ENCODE measurements at regions not wholly inside any gene's neighbourhood (a gene's known extent, or its start where the extent isn't known, plus 50 kb on each side); places are given as distances from the start of the nearest gene placed in this dataset.

- Histone ChIP-seq H3K4me2 (ENCODE audit: insufficient read depth, insufficient read length, low read length) (no peak overlapping the region), H2BK12ac (ENCODE audit: insufficient read length, low read depth, low read length) (no peak overlapping the region), H2BK5ac (ENCODE audit: insufficient read length, low read length) (no peak overlapping the region), H3K23ac (ENCODE audit: insufficient read length, low read depth, low read length) (no peak overlapping the region), H4K91ac (ENCODE audit: insufficient read length, low read depth, low read length) (no peak overlapping the region), H3K4me1 (ENCODE audit: insufficient read depth, low read length) (no peaks in the 10 kb centered on the region), H3K14ac (ENCODE audit: insufficient read depth, low read length) (no peak overlapping the region), H3T11ph (ENCODE audit: low read length) (no peak overlapping the region), H3K23me2 (ENCODE audit: insufficient read length, low read depth, low read length, poor library complexity, severe bottlenecking) (no peaks in the 10 kb centered on the region), H3K79me2 (ENCODE audit: insufficient read depth, low read length) (no peaks in the 10 kb centered on the region), H4K8ac (replicated peaks; ENCODE audit: insufficient read length, low read depth, low read length) (no peak overlapping the region), H3K9ac (ENCODE audit: extremely low read depth, insufficient read length, low read length) (no peak overlapping the region), H2BK15ac (ENCODE audit: low read depth, low read length) (no peak overlapping the region), H3K79me1 (ENCODE audit: insufficient read depth, low read depth, low read length, poor library complexity, severe bottlenecking) (no peaks in the 10 kb centered on the region), H3K9me3 (ENCODE audit: control insufficient read depth, low read depth, low read length) (no peaks in the 10 kb centered on the region), H2BK20ac (ENCODE audit: low read depth, low read length, poor library complexity, severe bottlenecking) (no peak overlapping the region), H3K27me3 (ENCODE audit: insufficient read depth, low read length) (no peaks in the 10 kb centered on the region), H3K56ac (ENCODE audit: insufficient read length, low read depth, low read length) (no peak overlapping the region), H3K4ac (ENCODE audit: low read depth, low read length) (no peak overlapping the region), H4K5ac (ENCODE audit: insufficient read length, low read depth, low read length) (no peak overlapping the region), H2AK5ac (ENCODE audit: insufficient read length, low read length) (no peak overlapping the region), H4K20me1 (ENCODE audit: control insufficient read depth, insufficient read depth, insufficient read length) (no peaks in the 10 kb centered on the region), H2AFZ (ENCODE audit: low read length) (no peak overlapping the region), H3K18ac (ENCODE audit: insufficient read length, low read depth, low read length) (no peak overlapping the region), H2BK120ac (ENCODE audit: low read depth, low read length, poor library complexity, severe bottlenecking) (no peak overlapping the region), H3K27ac (ENCODE audit: insufficient read length, low read depth, low read length) (no peak overlapping the region)
- Mint-ChIP-seq H3K27ac (no peak overlapping the region), H3K27me3 (ENCODE audit: low read depth) (peaks cover 2% of the 10 kb centered on the region), H3K4me3 (no peak overlapping the region), H3K36me3 (ENCODE audit: insufficient read depth in 1 of 3, low read depth in 3 of 3) (no peaks in the 10 kb centered on the region), H3K4me1 (peaks cover 9 to 17% of the 10 kb centered on the region in 2 experiments), H3K9me3 (no peaks in the 10 kb centered on the region)
- WGBS (ENCODE audit: extremely low coverage, insufficient read length, low lambda C conversion rate), result no CpG with 5 or more reads among the region's 3 CpGs
- no peak for TF ChIP-seq CTCF (conservative IDR thresholded peaks at IDR 0.05)
- DNase-seq, result no peak
Observed at GRCh38 chr5:50929174-50929573, 262.7 kb downstream of the PARP8 start.
